OCI-M1 (cell line): ENCODE measurements at regions not wholly inside any gene's neighbourhood (a gene's known extent, or its start where the extent isn't known, plus 50 kb on each side); places are given as distances from the start of the nearest gene placed in this dataset.
"Not testable (repeated sequence)": the region's sequence is repeated elsewhere in the genome, so short reads cannot be mapped to it uniquely, and the experiment has no call there.

Experiments used
- DNase-seq: peaks from one replicate; lab custom pipeline; 2025; lab: John Stamatoyannopoulos, UW

GRCh38 chr5:152178350-152178699 lies 226.8 kb downstream of the NMUR2 start:
- DNase-seq = no peak

- DNase-seq = no peak
These were observed 227.3 kb downstream of the NMUR2 start for GRCh38 chr5:152177626-152178349.

- no peak for DNase-seq
These were observed 233.2 kb downstream of the NMUR2 start for GRCh38 chr5:152171888-152172287.

GRCh38 chr5:152170350-152170749 lies 234.7 kb downstream of the NMUR2 start:
- no peak for DNase-seq

- no peak for DNase-seq
These were observed 240.2 kb upstream of the GLRA1 start for GRCh38 chr5:152164860-152165259.

- not testable (repeated sequence) for DNase-seq
These were observed 235.2 kb upstream of the GLRA1 start for GRCh38 chr5:152159894-152160293.

- not testable (repeated sequence) for DNase-seq
These were observed 229.8 kb upstream of the GLRA1 start for GRCh38 chr5:152154452-152154851.

- DNase-seq = no peak
These were observed 227.3 kb upstream of the GLRA1 start for GRCh38 chr5:152151940-152152339.

- no peak for DNase-seq
These were observed 226.5 kb upstream of the GLRA1 start for GRCh38 chr5:152151113-152151512.

GRCh38 chr5:152147286-152147685 lies 222.6 kb upstream of the GLRA1 start:
- peak; percentile 13 for DNase-seq

- DNase-seq = peak; percentile 56
These were observed 221.9 kb upstream of the GLRA1 start for GRCh38 chr5:152146566-152146965.

- no peak for DNase-seq
These were observed 219.9 kb upstream of the GLRA1 start for GRCh38 chr5:152144556-152144955.

GRCh38 chr5:152144030-152144429 lies 219.4 kb upstream of the GLRA1 start:
- no peak for DNase-seq

GRCh38 chr5:152142840-152143469 lies 218.3 kb upstream of the GLRA1 start:
- DNase-seq = peak; percentile 81

- no peak for DNase-seq
These were observed 215.7 kb upstream of the GLRA1 start for GRCh38 chr5:152140347-152140746.

GRCh38 chr5:152137063-152137462 lies 212.4 kb upstream of the GLRA1 start:
- no peak for DNase-seq

GRCh38 chr5:152136321-152136720 lies 211.7 kb upstream of the GLRA1 start:
- DNase-seq = no peak

GRCh38 chr5:152135827-152136226 lies 211.2 kb upstream of the GLRA1 start:
- no peak for DNase-seq

- no peak for DNase-seq
These were observed 201.1 kb upstream of the GLRA1 start for GRCh38 chr5:152125661-152126205.

- no peak for DNase-seq
These were observed 199.9 kb upstream of the GLRA1 start for GRCh38 chr5:152124409-152125041.

GRCh38 chr5:152118676-152119470 lies 194.2 kb upstream of the GLRA1 start:
- DNase-seq = no peak

- no peak for DNase-seq
These were observed 192.3 kb upstream of the GLRA1 start for GRCh38 chr5:152116934-152117333.
